Stromal cell of bone marrow (primary cell): ENCODE measurements at regions not wholly inside any gene's neighbourhood (a gene's known extent, or its start where the extent isn't known, plus 50 kb on each side); places are given as distances from the start of the nearest gene placed in this dataset.

Experiments used
- DNase-seq: peaks from one replicate; pipeline ENCODE4 v3.0.0-alpha.2; 2012; ENCODE audit warnings: low read depth

GRCh38 chr14:97445367-97445766 lies 648.2 kb downstream of the VRK1 start:
- no peak for DNase-seq

- DNase-seq = no peak
Measured at GRCh38 chr14:97446087-97446486, 648.9 kb downstream of the VRK1 start.

DNA sequence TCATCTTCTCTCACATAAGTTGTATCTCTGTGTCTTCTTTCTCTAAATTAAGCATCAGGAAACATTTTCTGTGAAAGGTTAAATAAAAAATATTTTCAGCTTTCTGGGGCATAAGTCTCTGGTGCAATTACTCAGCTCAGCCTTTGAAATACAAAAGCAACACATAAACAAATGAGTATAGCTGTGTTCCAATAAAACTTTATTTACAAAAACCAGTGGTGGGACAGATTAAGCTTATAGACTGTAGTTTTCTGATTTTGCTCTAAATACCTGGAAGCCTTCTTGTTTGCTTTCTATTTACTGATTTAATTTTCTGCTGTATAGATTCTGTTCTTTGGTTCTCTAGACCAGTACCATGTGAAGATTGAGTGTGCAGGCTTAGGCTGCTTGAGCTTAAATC lies 655.1 kb downstream of the VRK1 start:
- no peak for DNase-seq

DNA sequence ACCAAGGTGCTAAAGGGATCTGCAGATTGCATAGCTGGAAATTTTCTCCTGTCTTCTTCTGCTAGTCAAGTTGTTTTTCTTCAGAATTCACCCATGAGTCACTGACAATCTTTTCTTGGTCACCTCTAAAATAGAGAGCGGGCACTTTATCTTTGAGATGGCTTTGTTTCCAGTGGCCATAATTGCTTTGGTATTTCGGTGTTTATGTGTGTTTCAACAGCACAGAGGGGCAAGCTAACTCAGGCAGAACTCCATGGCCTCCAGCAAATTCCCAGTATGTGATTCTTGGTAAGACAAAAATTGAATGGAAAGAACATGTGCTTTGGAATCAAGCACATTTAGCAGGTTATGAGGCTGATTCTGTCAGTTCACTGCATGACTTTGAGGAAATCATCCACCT lies 656.8 kb downstream of the VRK1 start:
- no peak for DNase-seq

DNA sequence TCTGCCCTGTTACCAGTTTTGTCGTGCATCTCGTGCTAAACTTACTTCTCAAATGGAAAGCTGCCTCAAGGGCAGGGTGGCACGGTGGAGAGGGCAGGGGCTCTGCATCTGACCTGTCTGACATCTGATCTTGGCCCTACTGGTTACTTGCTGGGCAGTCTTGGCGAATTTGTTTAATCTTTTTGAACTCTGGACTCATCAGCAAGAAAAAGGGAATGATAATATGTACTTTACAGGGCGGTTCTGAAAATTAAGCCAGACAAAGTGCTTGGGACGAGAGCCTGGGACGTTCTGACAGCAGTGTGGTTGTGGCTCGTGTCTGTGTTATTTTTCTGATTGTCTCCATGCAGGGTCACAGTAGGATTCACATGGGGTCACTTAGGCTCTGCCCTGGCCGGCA lies 659.3 kb downstream of the VRK1 start:
- no peak for DNase-seq

DNA sequence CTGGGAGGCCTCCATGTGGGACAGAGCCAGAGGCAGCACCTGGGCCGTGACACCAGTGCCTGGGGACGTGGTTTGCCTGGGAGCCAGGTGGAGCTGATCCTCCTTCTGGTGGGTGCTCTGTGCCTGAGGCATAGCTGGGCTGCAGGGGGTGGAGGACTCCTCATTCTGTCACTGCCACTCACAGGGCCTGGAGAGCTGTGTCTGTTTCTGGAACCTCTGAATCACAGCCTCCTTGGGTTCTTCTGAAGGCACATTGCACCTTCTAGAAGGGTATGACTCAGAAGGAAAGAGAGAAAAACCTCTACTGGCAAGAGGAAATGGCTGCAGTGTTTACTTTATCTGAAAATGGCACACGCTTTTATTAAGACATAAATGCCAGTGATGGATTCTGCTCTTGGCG lies 659.8 kb downstream of the VRK1 start:
- no peak for DNase-seq

DNA sequence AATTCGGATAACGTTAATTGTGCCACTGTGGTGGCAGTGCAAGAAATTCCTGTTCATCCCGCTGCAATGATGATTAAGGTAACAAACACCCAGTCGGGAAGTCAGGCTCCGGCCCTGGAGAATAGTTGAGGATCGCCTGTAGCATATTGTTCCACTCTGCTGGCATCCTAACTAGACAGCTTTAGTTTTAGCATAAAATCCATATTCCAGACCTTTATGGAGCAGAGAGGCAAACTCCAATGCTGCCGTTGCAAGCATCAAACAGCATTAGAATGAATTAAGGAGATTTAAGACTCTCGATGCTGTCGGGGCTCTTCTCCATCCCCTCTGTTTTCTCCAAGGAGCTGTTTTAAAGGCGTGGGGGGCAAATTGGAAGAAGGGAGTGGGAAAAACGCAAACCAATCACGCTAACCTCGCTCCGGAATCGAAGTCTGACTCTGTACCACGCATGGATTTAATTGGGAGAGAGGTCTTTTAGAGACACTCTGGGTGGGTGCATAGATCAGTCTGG lies 660.4 kb downstream of the VRK1 start:
- DNase-seq = no peak

GRCh38 chr14:97458255-97458654 lies 661.1 kb downstream of the VRK1 start:
- DNase-seq = no peak

DNA sequence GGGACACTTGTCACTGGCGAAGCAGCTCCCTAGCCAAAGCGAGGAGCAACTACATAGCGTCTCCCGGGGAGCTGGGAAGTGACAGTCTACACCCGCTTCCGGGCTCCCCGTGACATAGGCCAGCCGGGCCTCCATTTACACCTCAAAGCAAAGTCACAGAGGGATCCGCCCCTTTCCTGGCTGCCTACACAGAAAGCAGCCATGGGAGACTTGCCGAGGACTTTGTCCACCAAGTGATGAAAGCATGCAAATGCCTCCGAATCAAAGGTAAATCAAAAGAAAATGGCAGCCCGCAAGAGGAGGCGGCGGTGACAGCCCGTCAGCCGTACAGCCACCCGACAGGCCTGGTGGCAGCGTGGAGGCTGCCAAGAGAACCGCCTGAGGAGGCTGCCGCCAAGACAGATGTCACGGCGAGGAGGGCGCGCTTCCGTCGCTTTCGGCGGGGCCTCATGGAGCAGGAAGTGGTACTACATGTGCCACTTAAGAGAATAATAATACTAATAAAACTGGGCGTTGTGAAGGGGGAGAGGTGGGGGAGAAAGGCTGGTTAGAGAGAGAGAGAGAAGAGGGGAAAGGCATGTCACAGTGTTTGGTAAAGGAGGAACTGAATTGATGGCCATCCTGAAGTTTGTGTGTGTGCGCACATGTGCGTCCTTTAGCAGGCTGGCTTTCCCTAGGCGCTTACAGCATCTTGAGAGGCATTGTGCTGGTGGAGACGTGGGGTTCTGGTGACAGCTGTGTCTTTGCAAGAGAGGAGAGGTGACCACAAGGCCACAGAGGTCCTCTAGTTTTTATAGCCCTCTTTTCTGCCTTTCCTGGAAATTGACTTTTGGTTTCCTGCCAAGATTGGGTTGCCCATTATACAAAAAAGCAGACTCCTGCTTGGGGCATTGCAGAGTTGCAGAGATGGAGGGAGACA lies 661.7 kb downstream of the VRK1 start:
- no peak for DNase-seq

DNA sequence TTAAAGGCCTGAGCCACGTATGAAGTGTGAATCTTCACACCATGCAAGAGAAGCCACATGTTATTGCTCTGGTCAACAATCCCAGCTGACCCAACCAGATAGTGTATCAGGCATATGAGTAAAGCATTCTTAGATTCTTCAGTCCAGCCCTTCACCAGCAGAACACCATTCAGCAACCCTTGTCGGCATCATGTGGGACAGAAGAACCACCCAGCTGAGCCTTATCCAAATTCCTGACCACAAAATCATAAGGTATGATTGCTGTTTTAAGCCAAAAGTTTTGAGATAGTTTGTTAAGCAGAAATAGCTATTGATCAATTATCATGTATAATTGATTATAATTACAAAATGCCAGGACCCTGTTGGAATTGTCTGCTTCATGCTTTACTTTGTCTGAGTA lies 664.9 kb downstream of the VRK1 start:
- DNase-seq = no peak

- DNase-seq = no peak
Measured at GRCh38 chr14:97468220-97468619, 671.0 kb downstream of the VRK1 start.

- DNase-seq = no peak
Measured at GRCh38 chr14:97477353-97477752, 680.2 kb downstream of the VRK1 start.

GRCh38 chr14:97485201-97485600 lies 688.0 kb downstream of the VRK1 start:
- no peak for DNase-seq

GRCh38 chr14:97486601-97487120 lies 689.5 kb downstream of the VRK1 start:
- no peak for DNase-seq

- no peak for DNase-seq
Measured at GRCh38 chr14:97489750-97490149, 692.6 kb downstream of the VRK1 start.

GRCh38 chr14:97490521-97491070 lies 693.4 kb downstream of the VRK1 start:
- no peak for DNase-seq

DNA sequence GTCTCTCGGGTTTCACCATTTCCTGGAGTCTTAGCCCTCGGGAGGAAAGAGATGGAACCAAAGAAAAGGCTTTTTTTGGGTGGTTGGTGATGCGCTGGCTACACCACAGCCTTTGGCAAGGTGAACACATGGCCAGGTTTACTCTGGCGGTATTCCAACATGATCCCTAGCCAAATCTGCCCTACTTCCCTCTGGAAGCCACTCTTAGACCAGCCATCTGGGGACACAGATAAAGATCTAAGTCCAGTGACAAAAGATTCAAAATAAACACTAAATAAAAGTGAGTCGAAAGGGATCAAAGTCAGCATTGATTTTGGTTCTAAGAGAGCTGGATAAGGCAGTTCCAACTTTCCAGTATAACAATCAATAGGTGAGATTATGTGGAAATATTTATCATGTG lies 694.5 kb downstream of the VRK1 start:
- no peak for DNase-seq

- no peak for DNase-seq
Measured at GRCh38 chr14:97499790-97500481, 702.8 kb downstream of the VRK1 start.

- DNase-seq = no peak
Measured at GRCh38 chr14:97506626-97507025, 709.4 kb downstream of the VRK1 start.

DNA sequence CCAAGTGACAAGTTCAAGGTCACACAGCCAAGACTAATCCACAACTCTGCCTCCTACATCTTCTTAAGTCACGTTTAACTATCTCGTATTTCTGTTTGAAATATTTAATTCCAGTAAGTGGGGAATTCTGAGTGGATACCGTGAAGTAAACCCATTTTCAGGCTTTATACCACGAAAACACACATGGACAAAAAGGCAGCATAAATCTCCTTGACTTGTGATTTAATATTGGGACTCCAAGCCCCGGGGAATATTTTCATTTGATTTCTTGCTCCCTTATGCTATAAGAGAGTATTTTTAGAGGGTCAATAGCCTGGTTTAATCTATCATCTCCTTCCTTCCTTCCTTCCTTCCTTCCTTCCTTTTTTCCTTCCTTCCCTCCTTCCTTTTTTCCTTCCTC lies 716.7 kb downstream of the VRK1 start:
- DNase-seq = no peak

- no peak for DNase-seq
Measured at GRCh38 chr14:97517566-97518234, 720.5 kb downstream of the VRK1 start.

DNA sequence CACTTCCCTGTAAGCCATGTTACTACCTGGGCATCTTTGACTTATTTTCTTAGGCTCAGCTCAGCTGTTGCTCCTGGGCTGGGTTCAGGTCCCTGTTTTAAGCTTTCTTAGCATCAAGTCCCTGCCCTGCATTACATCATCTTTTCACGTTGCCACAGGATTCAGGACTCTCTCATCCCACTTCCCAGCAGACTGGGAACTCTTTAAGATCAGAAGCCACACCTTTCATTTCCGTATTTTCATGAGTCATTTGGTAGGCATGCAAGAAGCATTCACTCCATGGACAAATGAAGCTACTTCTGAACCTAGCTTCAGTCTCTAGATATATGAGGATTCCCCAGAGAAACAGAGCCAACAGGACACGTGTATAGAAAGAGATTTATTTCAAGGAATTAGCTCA lies 726.8 kb downstream of the VRK1 start:
- DNase-seq = no peak
